KOPT-K1 (cell line): ENCODE measurements at regions not wholly inside any gene's neighbourhood (a gene's known extent, or its start where the extent isn't known, plus 50 kb on each side); places are given as distances from the start of the nearest gene placed in this dataset.
"Not testable (repeated sequence)": the region's sequence is repeated elsewhere in the genome, so short reads cannot be mapped to it uniquely, and the experiment has no call there.

ENCODE experiments used
- H3K27ac ChIP-seq: fragments of 200-600 bp; sonication (generic); 2 replicates; pipeline ENCODE4 v1.5.1; 2016; ENCODE audit warnings: antibody characterized with exemption, mild to moderate bottlenecking, low read depth, low read length; ENCODE audit not compliant: poor library complexity, severe bottlenecking
- H3K36me3 ChIP-seq: fragments of 200-600 bp; sonication (generic); 2 replicates; pipeline ENCODE4 v1.5.1; 2017; ENCODE audit warnings: antibody characterized with exemption, mild to moderate bottlenecking, low read length, moderate library complexity; ENCODE audit not compliant: insufficient read depth
- H3K9me3 ChIP-seq: fragments of 200-600 bp; sonication (generic); 2 replicates; pipeline ENCODE4 v1.5.1; 2017; ENCODE audit warnings: antibody characterized with exemption, low read length, mild to moderate bottlenecking; ENCODE audit not compliant: insufficient read depth, poor library complexity, severe bottlenecking

- H3K36me3 ChIP-seq, result no peaks in the 10 kb centered on the region
- H3K27ac ChIP-seq, result no peak overlapping the region
- H3K9me3 ChIP-seq, result no peaks in the 10 kb centered on the region
Measured at GRCh38 chr4:114386637-114387233, 211.9 kb upstream of the UGT8 start.

DNA sequence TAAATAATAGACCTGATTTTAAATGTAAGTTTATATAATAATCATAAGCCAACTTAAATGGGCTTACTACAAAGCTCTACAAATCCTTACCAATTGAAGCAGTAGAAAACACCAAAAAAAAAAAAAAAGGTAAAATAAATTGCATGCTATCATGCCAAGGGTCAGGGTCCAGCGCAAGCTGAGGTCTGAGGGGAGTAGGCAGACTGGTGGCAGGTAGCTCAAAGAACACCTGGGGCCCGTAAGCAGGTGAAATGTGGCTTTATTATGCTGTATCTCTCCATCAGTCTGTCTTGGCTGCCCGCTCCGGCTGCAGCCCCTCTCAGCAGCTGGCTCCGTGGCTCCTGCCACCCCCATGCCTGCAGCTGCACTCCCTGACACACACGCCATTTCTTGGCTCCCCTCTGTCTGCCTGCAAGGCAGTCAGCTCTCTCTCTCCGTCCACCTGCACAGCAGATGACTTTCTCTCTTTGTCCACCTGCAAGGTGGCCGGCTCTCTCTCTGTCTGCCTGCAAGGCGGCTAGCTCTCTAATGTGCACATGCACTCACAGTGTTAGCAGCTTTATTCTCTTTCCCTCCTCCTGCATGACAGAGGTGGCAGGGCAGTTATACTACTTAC lies 209.4 kb upstream of the UGT8 start:
- Histone ChIP-seq H3K27ac (no peak overlapping the region), H3K9me3 (no peaks in the 10 kb centered on the region), H3K36me3 (no peaks in the 10 kb centered on the region)

DNA sequence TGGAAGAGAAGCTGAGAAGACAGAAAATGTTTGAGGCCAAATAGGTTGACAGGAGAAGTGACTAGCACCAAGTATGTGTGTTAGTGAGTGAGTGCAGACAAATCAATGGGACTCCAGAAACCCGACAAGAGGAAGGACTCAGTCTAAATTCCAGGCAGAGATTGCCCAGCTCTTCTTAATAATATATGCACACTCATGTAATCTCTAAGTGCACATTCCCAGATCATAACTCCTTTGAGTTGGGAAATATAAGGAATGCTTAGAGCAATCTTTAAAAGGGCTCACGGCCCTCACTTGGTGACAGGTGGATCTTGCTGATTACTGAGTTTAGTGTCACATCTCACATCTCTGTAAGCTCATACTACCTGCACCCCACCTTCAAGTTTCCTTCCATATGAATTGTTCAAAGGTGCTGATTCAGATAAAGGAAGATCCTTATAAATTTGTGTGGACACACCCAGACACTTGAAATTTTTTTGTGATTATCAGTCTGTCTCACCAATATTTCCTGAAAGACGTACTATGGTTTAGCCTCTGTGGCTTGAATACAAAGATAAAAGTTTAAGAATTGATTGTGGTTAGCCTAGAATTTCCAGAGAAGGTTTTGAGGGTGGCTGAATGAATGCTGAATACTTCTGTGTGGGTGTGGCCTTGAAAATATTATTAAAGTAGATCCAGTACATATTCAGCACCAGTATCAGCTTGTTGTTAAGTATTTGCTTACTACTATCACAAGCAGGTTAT lies 205.1 kb upstream of the UGT8 start:
- H3K27ac ChIP-seq, result no peak overlapping the region
- H3K36me3 ChIP-seq, result no peaks in the 10 kb centered on the region

GRCh38 chr4:114396808-114397207 lies 201.8 kb upstream of the UGT8 start:
- no peaks in the 10 kb centered on the region for H3K36me3 ChIP-seq

More for the DNA sequence above, 205.1 kb upstream of the UGT8 start:
- H3K9me3 ChIP-seq, result no peaks in the 10 kb centered on the region

GRCh38 chr4:114398410-114398809 lies 200.2 kb upstream of the UGT8 start:
- H3K27ac ChIP-seq, result no peak overlapping the region
- H3K36me3 ChIP-seq, result no peaks in the 10 kb centered on the region
- no peaks in the 10 kb centered on the region for H3K9me3 ChIP-seq

More at GRCh38 chr4:114396808-114397207, 201.8 kb upstream of the UGT8 start:
- Histone ChIP-seq H3K27ac (no peak overlapping the region), H3K9me3 (no peaks in the 10 kb centered on the region)

DNA sequence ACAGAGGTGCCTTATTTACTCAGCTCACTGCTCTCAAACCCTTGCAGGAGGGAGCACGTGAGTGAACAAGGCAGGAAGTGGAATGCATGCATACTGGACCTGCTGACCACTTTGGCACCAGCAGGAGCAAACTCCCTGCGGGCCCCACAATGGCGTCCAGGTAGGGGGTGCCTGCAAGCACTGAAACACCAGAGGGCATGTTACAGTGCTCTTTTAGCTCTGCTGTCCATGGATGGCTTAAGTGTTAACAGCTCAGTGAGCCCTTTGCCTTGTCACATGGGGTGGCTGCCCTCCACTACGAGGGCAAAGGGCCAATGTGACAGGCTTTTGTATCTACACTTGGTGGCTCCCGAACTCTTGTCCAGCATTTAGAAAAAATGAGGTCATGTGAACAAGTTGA lies 199.5 kb upstream of the UGT8 start:
- Histone ChIP-seq H3K27ac (no peak overlapping the region), H3K36me3 (no peaks in the 10 kb centered on the region), H3K9me3 (no peaks in the 10 kb centered on the region)

DNA sequence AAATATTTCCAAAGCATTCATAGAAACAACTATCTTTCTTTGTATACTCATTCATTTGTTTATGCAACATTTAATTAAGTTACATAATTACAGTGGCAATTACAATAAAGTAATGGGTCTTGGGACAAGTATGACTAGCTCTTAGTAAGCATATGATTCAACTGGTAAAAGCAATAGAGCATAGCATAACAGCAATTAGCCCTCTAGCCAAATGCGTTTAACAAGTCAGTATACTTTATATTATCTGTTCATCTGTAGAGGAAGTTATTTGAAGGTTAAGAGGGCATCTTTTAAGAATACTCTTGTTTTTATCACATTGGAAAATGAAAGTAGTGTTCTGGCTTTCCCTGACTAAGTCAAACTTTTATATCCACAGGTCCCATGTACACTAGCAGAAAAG lies 198.1 kb upstream of the UGT8 start:
- Histone ChIP-seq H3K36me3 (no peaks in the 10 kb centered on the region), H3K9me3 (no peaks in the 10 kb centered on the region), H3K27ac (no peak overlapping the region)

DNA sequence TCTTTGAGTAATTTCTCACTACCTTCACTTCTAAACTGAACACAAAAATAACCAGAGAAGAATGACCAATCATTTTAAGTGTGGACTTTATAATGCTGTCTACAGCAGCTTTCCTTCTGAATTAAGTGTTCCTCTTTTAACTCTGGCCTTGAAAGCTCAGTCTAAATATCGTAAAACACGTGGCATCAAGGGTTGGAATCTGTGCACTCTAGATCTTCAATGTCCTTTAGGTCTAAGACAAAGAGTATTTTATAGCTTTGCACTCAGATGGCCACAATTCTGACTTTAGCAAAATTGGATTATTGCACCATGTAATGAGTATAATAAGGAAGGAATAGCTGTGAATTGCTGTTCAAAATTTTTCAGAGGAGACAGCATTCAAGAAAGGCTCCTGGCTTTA lies 197.1 kb upstream of the UGT8 start:
- no peaks in the 10 kb centered on the region for H3K36me3 ChIP-seq
- H3K27ac ChIP-seq, result no peak overlapping the region
- H3K9me3 ChIP-seq, result no peaks in the 10 kb centered on the region

- no peaks in the 10 kb centered on the region for H3K36me3 ChIP-seq
- no peaks in the 10 kb centered on the region for H3K9me3 ChIP-seq
- H3K27ac ChIP-seq, result no peak overlapping the region
Measured at GRCh38 chr4:114417214-114417613, 181.4 kb upstream of the UGT8 start.

GRCh38 chr4:114420069-114420468 lies 178.5 kb upstream of the UGT8 start:
- Histone ChIP-seq H3K27ac (no peak overlapping the region), H3K36me3 (no peaks in the 10 kb centered on the region), H3K9me3 (no peaks in the 10 kb centered on the region)

DNA sequence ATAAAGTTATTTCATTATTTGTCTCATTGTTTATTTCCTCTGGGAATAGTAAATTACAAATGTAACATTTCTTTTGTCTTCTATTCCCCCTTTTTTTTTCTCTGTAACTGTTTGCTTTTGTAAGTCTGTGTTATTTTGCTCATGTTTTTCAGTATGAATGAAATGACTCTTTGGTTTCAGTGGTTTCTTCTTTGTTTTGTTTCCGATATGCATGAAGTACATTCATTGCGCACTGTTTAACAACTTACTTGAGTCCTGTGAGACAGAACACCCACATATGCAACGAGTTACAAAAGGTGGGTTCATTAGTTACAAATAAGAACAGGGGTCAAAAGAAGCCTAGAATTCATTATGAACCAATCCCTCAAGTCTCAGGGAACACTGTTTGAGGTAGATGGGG lies 175.0 kb upstream of the UGT8 start:
- H3K36me3 ChIP-seq, result no peaks in the 10 kb centered on the region
- H3K9me3 ChIP-seq, result no peaks in the 10 kb centered on the region

DNA sequence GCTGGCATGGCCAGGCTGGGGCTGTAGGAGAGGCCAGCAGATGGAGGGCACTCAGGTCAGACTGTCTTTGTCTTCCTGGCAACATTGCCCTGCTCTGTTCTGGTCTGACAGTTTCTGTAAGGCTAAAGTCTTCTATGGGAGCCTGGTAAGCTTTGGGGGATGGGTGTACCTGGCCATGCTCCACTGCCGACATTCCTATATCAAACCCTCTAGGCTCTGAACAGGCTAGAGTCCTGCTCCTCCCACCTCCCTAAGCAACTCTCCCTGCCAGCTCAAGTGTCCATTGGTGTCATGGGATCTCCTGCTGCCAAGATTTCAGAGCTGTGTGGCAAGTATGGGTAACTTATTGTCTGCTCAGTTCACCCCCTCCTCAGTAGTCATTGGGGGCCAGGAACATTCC lies 163.5 kb upstream of the UGT8 start:
- Histone ChIP-seq H3K36me3 (no peaks in the 10 kb centered on the region), H3K27ac (no peak overlapping the region), H3K9me3 (no peaks in the 10 kb centered on the region)

More for the DNA sequence above, 175.0 kb upstream of the UGT8 start:
- H3K27ac ChIP-seq, result no peak overlapping the region

GRCh38 chr4:114442856-114443255 lies 155.8 kb upstream of the UGT8 start:
- Histone ChIP-seq H3K27ac (no peak overlapping the region), H3K36me3 (no peaks in the 10 kb centered on the region), H3K9me3 (no peaks in the 10 kb centered on the region)

DNA sequence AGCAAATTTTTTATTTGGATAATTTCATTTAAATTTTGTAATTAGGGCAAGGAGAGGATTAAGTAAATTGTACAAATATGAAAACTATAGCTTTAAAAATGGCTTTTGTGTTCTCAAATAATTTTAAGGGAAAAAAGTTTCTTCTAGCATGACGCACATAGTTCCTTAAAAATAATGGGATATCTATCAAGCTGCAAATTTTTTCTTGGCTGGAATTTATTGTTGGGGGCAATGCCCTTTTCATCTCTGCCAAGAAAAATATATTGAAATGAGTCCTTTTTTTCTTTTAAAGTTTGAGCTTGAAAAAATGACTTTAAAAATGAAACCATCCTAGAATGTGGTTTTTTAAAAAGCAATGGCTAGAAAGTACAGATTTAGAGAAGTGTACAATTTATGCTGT lies 154.4 kb upstream of the UGT8 start:
- H3K36me3 ChIP-seq, result no peaks in the 10 kb centered on the region
- no peak overlapping the region for H3K27ac ChIP-seq
- no peaks in the 10 kb centered on the region for H3K9me3 ChIP-seq

GRCh38 chr4:114447963-114448516 lies 150.6 kb upstream of the UGT8 start:
- not testable (repeated sequence) for H3K36me3 ChIP-seq

More at GRCh38 chr4:114447963-114448516, 150.6 kb upstream of the UGT8 start:
- H3K27ac ChIP-seq, H3K9me3 ChIP-seq: not testable (repeated sequence)
